AG09319 (cell line): ENCODE measurements at regions not wholly inside any gene's neighbourhood (a gene's known extent, or its start where the extent isn't known, plus 50 kb on each side); places are given as distances from the start of the nearest gene placed in this dataset.
A peak's percentile ranks its signal among the peaks of the same experiment; 100 is the strongest.

Source experiments
- DNase-seq: peaks from one replicate; pipeline ENCODE4 v3.0.0-alpha.2; 2010; ENCODE audit warnings: low read depth; ENCODE audit errors: extremely low read depth
- TF ChIP-seq, protein P1 (sequence below): IDR thresholded peaks from 2 replicates; pipeline ENCODE4 v1.5.1; 2011; ENCODE audit warnings: low read depth, mild to moderate bottlenecking, inconsistent platforms, low read length, moderate library complexity

DNA sequence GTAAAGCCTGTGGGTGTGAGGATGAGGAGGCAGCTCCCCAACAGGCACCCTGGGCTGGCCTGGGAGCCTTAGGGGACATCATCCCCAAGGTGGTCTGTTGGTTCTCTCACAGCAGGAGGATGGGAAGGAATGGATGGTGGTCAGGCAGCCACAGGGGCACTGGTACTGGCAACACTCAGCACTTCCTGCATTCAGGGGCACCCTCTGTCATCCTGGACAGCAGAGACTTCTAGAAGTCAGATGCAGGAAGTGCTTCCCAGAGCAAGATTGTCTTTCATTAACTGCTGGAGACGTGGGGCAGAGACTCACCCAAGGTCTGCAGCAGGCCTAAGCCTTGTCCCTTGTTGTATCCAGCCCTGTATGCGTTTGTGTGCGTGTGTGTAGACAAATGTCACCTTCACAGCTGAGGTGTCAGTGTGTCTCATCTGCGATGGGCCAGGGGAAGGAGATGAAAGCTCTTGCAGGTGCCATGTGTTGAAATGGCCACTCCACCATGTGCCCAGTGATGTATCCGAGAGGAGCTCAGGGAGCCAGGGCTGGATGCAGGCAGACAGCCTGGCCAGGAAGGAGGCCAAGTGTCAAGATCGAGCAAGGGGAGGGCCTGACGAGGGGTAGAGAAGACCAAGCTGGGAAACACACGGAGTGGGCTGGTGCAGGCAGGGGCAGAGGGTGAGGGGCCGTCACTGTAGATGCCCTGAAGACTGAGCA is 85.1 kb downstream of the PITPNM2 start:
- no peak for DNase-seq

GRCh38 chr12:123064885-123065619 is 84.6 kb downstream of the ARL6IP4 start:
- no peak for DNase-seq
- TF ChIP-seq, protein P1, sequence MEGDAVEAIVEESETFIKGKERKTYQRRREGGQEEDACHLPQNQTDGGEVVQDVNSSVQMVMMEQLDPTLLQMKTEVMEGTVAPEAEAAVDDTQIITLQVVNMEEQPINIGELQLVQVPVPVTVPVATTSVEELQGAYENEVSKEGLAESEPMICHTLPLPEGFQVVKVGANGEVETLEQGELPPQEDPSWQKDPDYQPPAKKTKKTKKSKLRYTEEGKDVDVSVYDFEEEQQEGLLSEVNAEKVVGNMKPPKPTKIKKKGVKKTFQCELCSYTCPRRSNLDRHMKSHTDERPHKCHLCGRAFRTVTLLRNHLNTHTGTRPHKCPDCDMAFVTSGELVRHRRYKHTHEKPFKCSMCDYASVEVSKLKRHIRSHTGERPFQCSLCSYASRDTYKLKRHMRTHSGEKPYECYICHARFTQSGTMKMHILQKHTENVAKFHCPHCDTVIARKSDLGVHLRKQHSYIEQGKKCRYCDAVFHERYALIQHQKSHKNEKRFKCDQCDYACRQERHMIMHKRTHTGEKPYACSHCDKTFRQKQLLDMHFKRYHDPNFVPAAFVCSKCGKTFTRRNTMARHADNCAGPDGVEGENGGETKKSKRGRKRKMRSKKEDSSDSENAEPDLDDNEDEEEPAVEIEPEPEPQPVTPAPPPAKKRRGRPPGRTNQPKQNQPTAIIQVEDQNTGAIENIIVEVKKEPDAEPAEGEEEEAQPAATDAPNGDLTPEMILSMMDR: no peak

More for the DNA sequence above, 85.1 kb downstream of the PITPNM2 start:
- TF ChIP-seq, protein P1: no peak

DNA sequence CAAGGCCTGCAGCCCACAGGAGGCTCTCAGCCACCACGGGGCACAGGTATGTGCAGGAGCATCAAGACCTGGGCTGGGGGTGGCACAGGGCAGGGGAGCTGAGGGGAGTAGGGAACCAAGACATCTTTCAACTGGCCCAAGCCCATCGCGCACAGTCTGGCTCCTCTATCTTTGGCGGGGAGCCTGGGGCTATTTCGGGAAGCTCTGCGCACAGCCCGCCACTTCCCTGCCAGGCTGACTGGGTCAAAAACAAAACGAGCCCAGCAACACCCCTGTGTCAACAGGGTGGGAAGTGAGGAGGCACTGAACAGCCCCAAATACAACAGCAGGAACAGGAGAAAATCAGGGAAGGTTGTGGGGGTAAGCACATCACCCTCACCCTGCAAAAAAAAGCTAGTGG is 83.9 kb downstream of the ARL6IP4 start:
- DNase-seq: no peak
- TF ChIP-seq, protein P1: no peak

- no peak for DNase-seq
- TF ChIP-seq, protein P1: peak; percentile 33
Measured at GRCh38 chr12:123063535-123063934, 83.1 kb downstream of the ARL6IP4 start.

DNA sequence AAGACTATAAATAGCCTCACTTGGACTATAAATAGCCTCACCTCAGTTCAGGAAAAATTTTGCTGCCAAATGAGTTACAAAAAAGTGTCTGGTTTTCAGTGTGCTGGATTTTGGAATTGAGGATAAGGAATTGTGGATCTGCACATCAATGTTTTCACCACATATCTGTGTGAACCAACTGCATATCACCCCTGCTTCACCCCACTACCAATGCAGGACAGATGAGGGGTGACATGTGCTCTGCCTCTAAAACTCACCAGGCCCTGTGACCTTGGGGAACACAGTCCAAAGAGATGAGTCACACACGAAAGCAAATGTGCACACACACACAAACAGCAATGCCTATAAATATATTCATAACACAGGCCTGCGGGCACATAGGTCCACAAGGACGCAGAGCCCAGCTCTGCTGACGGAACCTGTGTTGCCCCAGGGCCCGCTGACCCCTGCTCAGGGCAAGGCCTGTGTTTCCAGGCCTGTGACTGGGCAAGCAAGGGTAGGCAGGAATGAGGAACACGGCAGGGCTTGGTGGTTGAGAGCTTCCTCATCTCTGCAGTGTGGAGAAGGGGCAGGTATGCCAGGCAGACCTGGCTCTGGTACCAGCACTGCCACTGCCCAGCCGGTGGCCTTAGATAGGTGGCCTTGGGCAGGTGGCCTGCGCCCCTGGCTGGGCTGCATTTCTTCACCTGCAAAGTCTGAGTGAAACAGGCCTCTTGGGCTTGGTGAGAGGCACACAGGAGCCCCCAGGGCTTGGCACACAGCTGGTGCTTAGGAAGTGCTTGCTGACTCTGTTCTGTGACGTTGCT is 82.4 kb downstream of the ARL6IP4 start:
- no peak for DNase-seq
- TF ChIP-seq, protein P1: no peak

- TF ChIP-seq, protein P1: no peak
- no peak for DNase-seq
Measured at GRCh38 chr12:123061441-123062205, 81.1 kb downstream of the ARL6IP4 start.
